ENCODE measurements at regions not wholly inside any gene's neighbourhood (a gene's known extent, or its start where the extent isn't known, plus 50 kb on each side); places are given as distances from the start of the nearest gene placed in this dataset.

DNA sequence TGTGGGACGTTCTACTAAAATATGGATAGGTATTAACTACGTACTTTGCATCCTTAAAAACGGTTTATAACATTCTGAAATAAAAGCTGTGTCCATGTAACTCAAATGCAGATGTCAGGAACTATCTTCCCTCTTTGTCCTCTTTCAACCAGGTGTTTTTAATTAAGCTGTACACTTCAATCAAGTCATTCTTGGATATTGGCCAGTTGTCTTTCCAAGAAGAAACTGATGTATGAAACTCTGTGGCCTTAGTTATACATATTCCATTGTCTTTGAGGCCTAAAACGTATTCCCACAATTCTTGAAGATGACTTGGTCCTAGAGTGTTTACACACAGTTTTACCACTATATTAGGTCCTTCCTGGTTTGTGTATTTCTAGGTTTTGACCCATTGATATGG is 249.0 kb upstream of the CNTN5 start:
- H3K27me3 ChIP-seq (ENCODE audit: insufficient read depth, low read length) = no peaks in the 10 kb centered on the region
- H3K4me1 ChIP-seq (ENCODE audit: insufficient read depth, low read length) = no peaks in the 10 kb centered on the region
- H3K4me2 ChIP-seq (ENCODE audit: insufficient read depth, low read length) = no peak overlapping the region
- H3K4me3 ChIP-seq (ENCODE audit: insufficient read depth, low read length) = no peak overlapping the region
- H4K20me1 ChIP-seq (ENCODE audit: insufficient read depth, low read length) = no peaks in the 10 kb centered on the region
- TF ChIP-seq, protein P1, sequence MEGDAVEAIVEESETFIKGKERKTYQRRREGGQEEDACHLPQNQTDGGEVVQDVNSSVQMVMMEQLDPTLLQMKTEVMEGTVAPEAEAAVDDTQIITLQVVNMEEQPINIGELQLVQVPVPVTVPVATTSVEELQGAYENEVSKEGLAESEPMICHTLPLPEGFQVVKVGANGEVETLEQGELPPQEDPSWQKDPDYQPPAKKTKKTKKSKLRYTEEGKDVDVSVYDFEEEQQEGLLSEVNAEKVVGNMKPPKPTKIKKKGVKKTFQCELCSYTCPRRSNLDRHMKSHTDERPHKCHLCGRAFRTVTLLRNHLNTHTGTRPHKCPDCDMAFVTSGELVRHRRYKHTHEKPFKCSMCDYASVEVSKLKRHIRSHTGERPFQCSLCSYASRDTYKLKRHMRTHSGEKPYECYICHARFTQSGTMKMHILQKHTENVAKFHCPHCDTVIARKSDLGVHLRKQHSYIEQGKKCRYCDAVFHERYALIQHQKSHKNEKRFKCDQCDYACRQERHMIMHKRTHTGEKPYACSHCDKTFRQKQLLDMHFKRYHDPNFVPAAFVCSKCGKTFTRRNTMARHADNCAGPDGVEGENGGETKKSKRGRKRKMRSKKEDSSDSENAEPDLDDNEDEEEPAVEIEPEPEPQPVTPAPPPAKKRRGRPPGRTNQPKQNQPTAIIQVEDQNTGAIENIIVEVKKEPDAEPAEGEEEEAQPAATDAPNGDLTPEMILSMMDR (IDR thresholded peaks at IDR 0.05; ENCODE audit: extremely low read depth, low read depth, low read length) = no peak
- no peak overlapping the region for H3K27ac ChIP-seq (ENCODE audit: low read depth, low read length)
- DNase-seq (ENCODE audit: insufficient read length, low spot score, missing footprints) = no peak
- H3K36me3 ChIP-seq (ENCODE audit: insufficient read depth, low read length) = no peaks in the 10 kb centered on the region
- no peaks in the 10 kb centered on the region for H3K9me3 ChIP-seq (ENCODE audit: low read depth, low read length)
- H3K79me2 ChIP-seq (ENCODE audit: insufficient read depth, low read length) = no peaks in the 10 kb centered on the region
- H2AFZ ChIP-seq (ENCODE audit: low read length) = no peak overlapping the region

- H3K27ac ChIP-seq (ENCODE audit: low read depth, low read length) = no peak overlapping the region
- H3K27me3 ChIP-seq (ENCODE audit: insufficient read depth, low read length) = no peaks in the 10 kb centered on the region
- no peak overlapping the region for H3K4me2 ChIP-seq (ENCODE audit: insufficient read depth, low read length)
- no peaks in the 10 kb centered on the region for H4K20me1 ChIP-seq (ENCODE audit: insufficient read depth, low read length)
- no peaks in the 10 kb centered on the region for H3K79me2 ChIP-seq (ENCODE audit: insufficient read depth, low read length)
- no peaks in the 10 kb centered on the region for H3K9me3 ChIP-seq (ENCODE audit: low read depth, low read length)
- H3K4me3 ChIP-seq (ENCODE audit: insufficient read depth, low read length) = no peak overlapping the region
- no peaks in the 10 kb centered on the region for H3K36me3 ChIP-seq (ENCODE audit: insufficient read depth, low read length)
- no peak overlapping the region for H2AFZ ChIP-seq (ENCODE audit: low read length)
- TF ChIP-seq, protein P1 (IDR thresholded peaks at IDR 0.05; ENCODE audit: extremely low read depth, low read depth, low read length) = no peak
- no peak for DNase-seq (ENCODE audit: insufficient read length, low spot score, missing footprints)
- no peaks in the 10 kb centered on the region for H3K4me1 ChIP-seq (ENCODE audit: insufficient read depth, low read length)
Measured at GRCh38 chr11:98772893-98773292, 247.9 kb upstream of the CNTN5 start.

DNA sequence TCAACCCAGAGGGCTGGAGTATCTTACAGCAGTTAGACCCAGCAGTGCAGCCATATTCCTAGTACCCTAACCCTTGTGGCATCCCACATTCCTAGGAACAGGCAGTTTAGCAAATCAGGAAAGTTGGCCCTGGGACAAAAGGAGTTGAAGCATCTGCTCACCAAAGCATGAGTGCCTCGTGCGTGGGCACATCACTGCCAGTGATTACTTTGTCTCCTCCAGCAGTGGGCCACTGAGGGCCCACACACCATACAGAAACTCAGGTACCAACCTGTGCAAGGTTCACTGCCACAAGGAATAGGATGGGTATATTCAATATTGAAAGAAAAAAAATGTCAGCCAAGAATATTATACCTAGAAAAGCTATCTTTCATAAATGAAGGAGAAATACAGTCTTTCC is 227.5 kb upstream of the CNTN5 start:
- Histone ChIP-seq H3K9me3 (ENCODE audit: low read depth, low read length) (no peaks in the 10 kb centered on the region), H3K4me3 (ENCODE audit: insufficient read depth, low read length) (no peak overlapping the region)

DNA sequence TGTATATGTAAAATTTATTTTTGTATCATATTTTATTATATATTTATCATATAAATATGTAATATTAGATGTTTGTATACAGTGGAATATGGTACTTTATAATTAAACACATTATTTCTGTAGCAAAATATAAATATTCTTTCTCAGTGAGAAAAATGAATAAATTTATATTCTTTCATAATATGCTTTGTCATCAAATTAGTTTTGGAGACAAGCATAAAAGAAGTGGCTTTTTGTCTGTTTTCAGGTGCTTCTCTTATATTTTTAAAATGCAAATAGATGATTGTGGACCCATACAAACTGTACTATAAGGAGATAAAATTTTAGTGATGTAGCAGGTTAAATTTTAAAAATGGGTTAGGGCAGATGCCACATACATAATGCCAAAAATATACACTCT is 222.4 kb upstream of the CNTN5 start:
- no peak for DNase-seq (ENCODE audit: insufficient read length, low spot score, missing footprints)
- TF ChIP-seq, protein P1 (IDR thresholded peaks at IDR 0.05; ENCODE audit: extremely low read depth, low read depth, low read length) = no peak
- Histone ChIP-seq H3K4me2 (ENCODE audit: insufficient read depth, low read length) (no peak overlapping the region), H2AFZ (ENCODE audit: low read length) (no peak overlapping the region), H3K27ac (ENCODE audit: low read depth, low read length) (no peak overlapping the region), H3K4me1 (ENCODE audit: insufficient read depth, low read length) (no peaks in the 10 kb centered on the region), H3K36me3 (ENCODE audit: insufficient read depth, low read length) (no peaks in the 10 kb centered on the region), H3K27me3 (ENCODE audit: insufficient read depth, low read length) (no peaks in the 10 kb centered on the region), H3K4me3 (ENCODE audit: insufficient read depth, low read length) (no peak overlapping the region), H3K9me3 (ENCODE audit: low read depth, low read length) (no peaks in the 10 kb centered on the region), H4K20me1 (ENCODE audit: insufficient read depth, low read length) (no peaks in the 10 kb centered on the region), H3K79me2 (ENCODE audit: insufficient read depth, low read length) (no peaks in the 10 kb centered on the region)

More for the DNA sequence above, 227.5 kb upstream of the CNTN5 start:
- no peaks in the 10 kb centered on the region for H3K27me3 ChIP-seq (ENCODE audit: insufficient read depth, low read length)
- no peaks in the 10 kb centered on the region for H3K36me3 ChIP-seq (ENCODE audit: insufficient read depth, low read length)
- H3K4me1 ChIP-seq (ENCODE audit: insufficient read depth, low read length) = no peaks in the 10 kb centered on the region
- no peaks in the 10 kb centered on the region for H3K79me2 ChIP-seq (ENCODE audit: insufficient read depth, low read length)
- no peak for DNase-seq (ENCODE audit: insufficient read length, low spot score, missing footprints)
- H3K4me2 ChIP-seq (ENCODE audit: insufficient read depth, low read length) = no peak overlapping the region
- H3K27ac ChIP-seq (ENCODE audit: low read depth, low read length) = no peak overlapping the region
- TF ChIP-seq, protein P1 (IDR thresholded peaks at IDR 0.05; ENCODE audit: extremely low read depth, low read depth, low read length) = no peak
- no peaks in the 10 kb centered on the region for H4K20me1 ChIP-seq (ENCODE audit: insufficient read depth, low read length)
- H2AFZ ChIP-seq (ENCODE audit: low read length) = no peak overlapping the region

Data from osteoblast (primary cell).